SJSA1 (cell line): ENCODE measurements at regions not wholly inside any gene's neighbourhood (a gene's known extent, or its start where the extent isn't known, plus 50 kb on each side); places are given as distances from the start of the nearest gene placed in this dataset.
"Not testable (repeated sequence)": the region's sequence is repeated elsewhere in the genome, so short reads cannot be mapped to it uniquely, and the experiment has no call there.

Experiments used
- DNase-seq, 2 experiments: peaks; one replicate each; pipeline ENCODE4 v3.0.0-alpha.2; 2015 to 2020; ENCODE audit warnings: low spot score in 2 of 2, low read depth in 1 of 2
- H3K27ac ChIP-seq: fragments of 250-450 bp; sonication (Bioruptor Pico); 2 replicates; pipeline ENCODE4 v1.5.1; 2020; ENCODE audit warnings: mild to moderate bottlenecking, moderate library complexity
- H3K27me3 ChIP-seq: fragments of 250-450 bp; sonication (Bioruptor Pico); replicated peaks from 2 replicates; pipeline ENCODE4 v1.5.1; 2020; ENCODE audit warnings: mild to moderate bottlenecking, moderate library complexity
- H3K36me3 ChIP-seq: fragments of 250-450 bp; sonication (Bioruptor Pico); 2 replicates; pipeline ENCODE4 v1.5.1; 2020; ENCODE audit warnings: mild to moderate bottlenecking
- H3K4me1 ChIP-seq: fragments of 250-450 bp; sonication (Bioruptor Pico); replicated peaks from 2 replicates; pipeline ENCODE4 v1.6.1; 2021; ENCODE audit warnings: mild to moderate bottlenecking
- H3K4me3 ChIP-seq: fragments of 250-450 bp; sonication (Bioruptor Pico); 2 replicates; pipeline ENCODE4 v1.5.1; 2020; ENCODE audit warnings: mild to moderate bottlenecking
- H3K9me3 ChIP-seq: fragments of 250-450 bp; sonication (Bioruptor Pico); replicated peaks from 2 replicates; pipeline ENCODE4 v1.5.1; 2020; ENCODE audit warnings: mild to moderate bottlenecking

GRCh38 chr5:52620315-52620714, 167.4 kb upstream of the ITGA1 start:
- no peak for DNase-seq
- Histone ChIP-seq H3K9me3 (no peaks in the 10 kb centered on the region), H3K4me1 (no peaks in the 10 kb centered on the region), H3K36me3 (no peaks in the 10 kb centered on the region), H3K27me3 (peaks cover 6% of the 10 kb centered on the region; the same call in 1 of the 2 replicates), H3K27ac (no peak overlapping the region), H3K4me3 (no peak overlapping the region)

GRCh38 chr5:52623291-52623690, 164.4 kb upstream of the ITGA1 start:
- H3K27me3 ChIP-seq, result peaks cover 14% of the 10 kb centered on the region
- no peak for DNase-seq
- no peaks in the 10 kb centered on the region for H3K9me3 ChIP-seq
- no peak overlapping the region for H3K27ac ChIP-seq
- H3K36me3 ChIP-seq, result no peaks in the 10 kb centered on the region
- no peaks in the 10 kb centered on the region for H3K4me1 ChIP-seq
- no peak overlapping the region for H3K4me3 ChIP-seq

- Histone ChIP-seq H3K27ac (no peak overlapping the region), H3K4me1 (no peaks in the 10 kb centered on the region), H3K9me3 (no peaks in the 10 kb centered on the region), H3K4me3 (no peak overlapping the region), H3K27me3 (peaks cover 20% of the 10 kb centered on the region), H3K36me3 (no peaks in the 10 kb centered on the region)
- no peak for DNase-seq
Measured at GRCh38 chr5:52624291-52624690, 163.4 kb upstream of the ITGA1 start.

GRCh38 chr5:52626312-52626711, 161.4 kb upstream of the ITGA1 start:
- no peak overlapping the region for H3K27ac ChIP-seq
- DNase-seq, result no peak
- H3K27me3 ChIP-seq, result peaks cover 20% of the 10 kb centered on the region
- no peak overlapping the region for H3K4me3 ChIP-seq
- H3K4me1 ChIP-seq, result no peaks in the 10 kb centered on the region
- H3K9me3 ChIP-seq, result no peaks in the 10 kb centered on the region
- H3K36me3 ChIP-seq, result no peaks in the 10 kb centered on the region

GRCh38 chr5:52627740-52628139, 160.0 kb upstream of the ITGA1 start:
- H3K4me3 ChIP-seq, result no peak overlapping the region
- H3K9me3 ChIP-seq, result no peaks in the 10 kb centered on the region
- no peak overlapping the region for H3K27ac ChIP-seq
- H3K4me1 ChIP-seq, result no peaks in the 10 kb centered on the region
- DNase-seq, result no peak
- H3K36me3 ChIP-seq, result no peaks in the 10 kb centered on the region
- peaks cover 18% of the 10 kb centered on the region for H3K27me3 ChIP-seq

GRCh38 chr5:52632281-52632680, 155.4 kb upstream of the ITGA1 start:
- Histone ChIP-seq H3K27ac (no peak overlapping the region), H3K9me3 (no peaks in the 10 kb centered on the region), H3K27me3 (peaks cover 6% of the 10 kb centered on the region; the same call in 1 of the 2 replicates), H3K4me3 (no peak overlapping the region), H3K36me3 (no peaks in the 10 kb centered on the region), H3K4me1 (no peaks in the 10 kb centered on the region)
- DNase-seq, result no peak

- not testable (repeated sequence) for H3K9me3 ChIP-seq, H3K27me3 ChIP-seq, H3K27ac ChIP-seq, H3K36me3 ChIP-seq, H3K4me1 ChIP-seq, H3K4me3 ChIP-seq, DNase-seq
Measured at GRCh38 chr5:52634171-52634570, 153.5 kb upstream of the ITGA1 start.

- no peaks in the 10 kb centered on the region for H3K4me1 ChIP-seq
- no peak for DNase-seq
- H3K27me3 ChIP-seq, result no peaks in the 10 kb centered on the region
- no peaks in the 10 kb centered on the region for H3K36me3 ChIP-seq
- no peaks in the 10 kb centered on the region for H3K9me3 ChIP-seq
- no peak overlapping the region for H3K27ac ChIP-seq
- H3K4me3 ChIP-seq, result no peak overlapping the region
Measured at GRCh38 chr5:52638732-52639131, 149.0 kb upstream of the ITGA1 start.

- no peaks in the 10 kb centered on the region for H3K9me3 ChIP-seq
- no peaks in the 10 kb centered on the region for H3K4me1 ChIP-seq
- DNase-seq, result no peak
- no peak overlapping the region for H3K27ac ChIP-seq
- no peak overlapping the region for H3K4me3 ChIP-seq
- H3K36me3 ChIP-seq, result no peaks in the 10 kb centered on the region
- peaks cover 7% of the 10 kb centered on the region; the same call in 1 of the 2 replicates for H3K27me3 ChIP-seq
Measured at GRCh38 chr5:52648726-52649125, 139.0 kb upstream of the ITGA1 start.

- no peaks in the 10 kb centered on the region for H3K4me1 ChIP-seq
- no peak for DNase-seq
- H3K36me3 ChIP-seq, result no peaks in the 10 kb centered on the region
- no peaks in the 10 kb centered on the region for H3K9me3 ChIP-seq
- no peak overlapping the region for H3K27ac ChIP-seq
- no peak overlapping the region for H3K4me3 ChIP-seq
- H3K27me3 ChIP-seq, result peaks cover 24% of the 10 kb centered on the region
Measured at GRCh38 chr5:52655163-52655562, 132.6 kb upstream of the ITGA1 start.

GRCh38 chr5:52656569-52657246, 131.0 kb upstream of the ITGA1 start:
- no peaks in the 10 kb centered on the region for H3K9me3 ChIP-seq
- no peaks in the 10 kb centered on the region for H3K36me3 ChIP-seq
- no peak overlapping the region for H3K27ac ChIP-seq
- no peak for DNase-seq
- H3K4me3 ChIP-seq, result no peak overlapping the region
- peaks cover 24% of the 10 kb centered on the region for H3K27me3 ChIP-seq
- H3K4me1 ChIP-seq, result no peaks in the 10 kb centered on the region

- Histone ChIP-seq H3K9me3 (no peaks in the 10 kb centered on the region), H3K4me1 (no peaks in the 10 kb centered on the region), H3K36me3 (no peaks in the 10 kb centered on the region), H3K27ac (no peak overlapping the region), H3K27me3 (peaks cover 21% of the 10 kb centered on the region), H3K4me3 (no peak overlapping the region)
- DNase-seq, result peak in 1 of 2 experiments; percentile 29
Measured at GRCh38 chr5:52657247-52657645, 130.5 kb upstream of the ITGA1 start.

- Histone ChIP-seq H3K27ac (no peak overlapping the region), H3K27me3 (peaks cover 17% of the 10 kb centered on the region), H3K36me3 (no peaks in the 10 kb centered on the region), H3K9me3 (no peaks in the 10 kb centered on the region), H3K4me1 (no peaks in the 10 kb centered on the region), H3K4me3 (no peak overlapping the region)
- DNase-seq, result no peak
Measured at GRCh38 chr5:52658246-52658645, 129.5 kb upstream of the ITGA1 start.

GRCh38 chr5:52660621-52661020, 127.1 kb upstream of the ITGA1 start:
- Histone ChIP-seq H3K36me3 (no peaks in the 10 kb centered on the region), H3K27ac (no peak overlapping the region), H3K4me1 (no peaks in the 10 kb centered on the region), H3K4me3 (no peak overlapping the region), H3K9me3 (no peaks in the 10 kb centered on the region), H3K27me3 (peaks cover 11% of the 10 kb centered on the region)
- no peak for DNase-seq
